Psoas muscle (tissue), 7 donors: ENCODE measurements at regions not wholly inside any gene's neighbourhood (a gene's known extent, or its start where the extent isn't known, plus 50 kb on each side); places are given as distances from the start of the nearest gene placed in this dataset.

Experiments used
- ATAC-seq, 4 donors: fragments of 200-7000 bp; cut with Tn5 transposase; one replicate each; pipeline ENCODE4 v1.9.1; 2020; ENCODE audit warnings: moderate library complexity in 3 of 4, mild to moderate bottlenecking in 2 of 4
- DNase-seq, 2 donors: peaks; one replicate each; pipeline ENCODE4 v3.0.0-alpha.2; 2020
- H3K27ac ChIP-seq: fragments of 200-600 bp; one replicate; pipeline ENCODE4 v1.8.0; 2022
- H3K27me3 ChIP-seq, 3 donors: fragments of 200-600 bp in 1 of 3; one replicate each; pipeline versions ENCODE4 v1.6.1 to v1.8.0; 2013 to 2022; ENCODE audit warnings: low read length in 2 of 3, mild to moderate bottlenecking in 2 of 3, moderate library complexity in 1 of 3; ENCODE audit not compliant: insufficient read depth in 3 of 3
- H3K36me3 ChIP-seq, 2 donors: fragments of 200-600 bp in 1 of 2; one replicate each; pipeline versions ENCODE4 v1.6.1 to v1.8.0; 2013 to 2022; ENCODE audit warnings: low read depth in 1 of 2, mild to moderate bottlenecking in 1 of 2, moderate library complexity in 1 of 2; ENCODE audit not compliant: insufficient read depth in 1 of 2
- H3K4me1 ChIP-seq: fragments of 200-600 bp; one replicate; pipeline ENCODE4 v1.8.0; 2022
- H3K4me3 ChIP-seq: fragments of 200-600 bp; one replicate; pipeline ENCODE4 v1.8.0; 2022; ENCODE audit warnings: mild to moderate bottlenecking
- H3K9me3 ChIP-seq: fragments of 200-600 bp; one replicate; pipeline ENCODE4 v1.8.0; 2022
- WGBS, 3 donors: extraction: QIAGEN DNeasy Blood & Tissue Kit; methylation state at CpG; one replicate each; pipeline versions ENCODE4 v1.1.6 to v1.1.7; 2013; 5-methylcytosine and 5-hydroxymethylcytosine counted together
- intact Hi-C, 2 donors: fragments of 100-400 bp; cut with DNase I; formaldehyde crosslinking; loops; one replicate each; pipeline versions ENCODE4 v1.11.0 to v1.14.2; 2022
- TF ChIP-seq, protein P1 (sequence below): fragments of 200-600 bp; IDR thresholded peaks from one replicate; pipeline ENCODE4 v1.8.0; 2022; ENCODE audit warnings: antibody characterized with exemption
- donor health status: healthy with polysubstance abuse.
- donor health status: DM: no; HTN: no; CAD: no; lungs with moderate emphysema.
- donor health status: Bipolar disorder and iron deficiency.
- donor health status: healthy.
- donor health status: DM: yes; HTN: yes; CAD: no.
- donor health status: DM: no; HTN: no; CAD: no.
- donor health status: DM: yes; HTN: yes; CAD: no.

DNA sequence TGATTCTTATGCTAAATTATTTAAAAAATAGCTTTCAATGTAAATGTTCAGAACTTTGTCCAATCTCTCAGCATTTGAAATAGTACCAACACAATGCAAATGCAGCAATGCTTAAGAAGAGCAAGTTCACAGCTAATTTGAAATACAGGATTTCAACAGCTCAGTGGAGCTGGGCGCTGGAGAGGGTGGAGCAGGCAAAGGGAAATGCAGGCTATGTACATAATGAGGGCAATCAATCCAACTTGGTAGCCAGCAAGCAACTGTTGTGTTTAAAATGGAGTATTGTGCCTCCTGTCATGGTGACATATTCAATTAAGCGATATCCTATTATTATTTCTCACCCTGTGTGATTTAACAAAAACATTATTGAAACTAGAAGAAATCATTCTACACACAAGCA, 568.8 kb downstream of the PSAT1 start:
- no peaks in the 10 kb centered on the region for H3K4me1 ChIP-seq
- H3K4me3 ChIP-seq = no peak overlapping the region
- no peaks in the 10 kb centered on the region for H3K36me3 ChIP-seq
- ATAC-seq = no peak
- intact Hi-C loops = no loop called here
- H3K9me3 ChIP-seq = no peaks in the 10 kb centered on the region
- 81 to 85% (median 82%) methylated on average over 2 of the region's 2 CpGs for WGBS, 3 donors
- no peak overlapping the region for H3K27ac ChIP-seq
- no peak for DNase-seq
- H3K27me3 ChIP-seq = no peaks in the 10 kb centered on the region
- TF ChIP-seq, protein P1, sequence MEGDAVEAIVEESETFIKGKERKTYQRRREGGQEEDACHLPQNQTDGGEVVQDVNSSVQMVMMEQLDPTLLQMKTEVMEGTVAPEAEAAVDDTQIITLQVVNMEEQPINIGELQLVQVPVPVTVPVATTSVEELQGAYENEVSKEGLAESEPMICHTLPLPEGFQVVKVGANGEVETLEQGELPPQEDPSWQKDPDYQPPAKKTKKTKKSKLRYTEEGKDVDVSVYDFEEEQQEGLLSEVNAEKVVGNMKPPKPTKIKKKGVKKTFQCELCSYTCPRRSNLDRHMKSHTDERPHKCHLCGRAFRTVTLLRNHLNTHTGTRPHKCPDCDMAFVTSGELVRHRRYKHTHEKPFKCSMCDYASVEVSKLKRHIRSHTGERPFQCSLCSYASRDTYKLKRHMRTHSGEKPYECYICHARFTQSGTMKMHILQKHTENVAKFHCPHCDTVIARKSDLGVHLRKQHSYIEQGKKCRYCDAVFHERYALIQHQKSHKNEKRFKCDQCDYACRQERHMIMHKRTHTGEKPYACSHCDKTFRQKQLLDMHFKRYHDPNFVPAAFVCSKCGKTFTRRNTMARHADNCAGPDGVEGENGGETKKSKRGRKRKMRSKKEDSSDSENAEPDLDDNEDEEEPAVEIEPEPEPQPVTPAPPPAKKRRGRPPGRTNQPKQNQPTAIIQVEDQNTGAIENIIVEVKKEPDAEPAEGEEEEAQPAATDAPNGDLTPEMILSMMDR = no peak

- TF ChIP-seq, protein P1 = no peak
- WGBS, 3 donors = 91 to 94% (median 92%) methylated on average over 6 of the region's 6 CpGs
- intact Hi-C loops = no loop called here
- Histone ChIP-seq H3K27me3 (no peaks in the 10 kb centered on the region), H3K27ac (no peak overlapping the region), H3K4me1 (no peaks in the 10 kb centered on the region), H3K4me3 (no peak overlapping the region), H3K36me3 (no peaks in the 10 kb centered on the region), H3K9me3 (no peaks in the 10 kb centered on the region)
- DNase-seq (no peak), ATAC-seq (no peak)
Measured at GRCh38 chr9:78866207-78867132, 569.5 kb downstream of the PSAT1 start.

DNA sequence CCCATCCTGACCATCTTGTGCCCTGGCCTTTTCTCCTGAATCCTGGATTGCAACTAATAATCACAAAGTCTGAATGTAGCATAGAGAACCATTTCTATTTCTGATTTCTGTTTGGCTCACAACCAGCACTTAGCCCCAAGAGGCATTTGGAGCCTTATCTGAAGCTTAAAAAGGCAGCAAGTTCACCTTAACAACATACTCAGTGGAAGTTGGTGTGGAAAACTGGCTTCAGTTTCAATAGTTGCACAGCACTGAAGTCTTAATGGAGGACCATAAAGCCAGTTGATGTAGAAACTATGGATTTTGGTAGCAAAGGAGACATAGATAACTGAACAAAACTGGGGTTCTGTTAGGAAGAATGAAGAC, 574.1 kb downstream of the PSAT1 start:
- Histone ChIP-seq H3K4me3 (no peak overlapping the region), H3K27me3 (no peaks in the 10 kb centered on the region), H3K4me1 (no peaks in the 10 kb centered on the region), H3K36me3 (no peaks in the 10 kb centered on the region), H3K9me3 (no peaks in the 10 kb centered on the region), H3K27ac (no peak overlapping the region)
- intact Hi-C loops = no loop called here
- ATAC-seq (no peak), DNase-seq (no peak)
- TF ChIP-seq, protein P1 = no peak

DNA sequence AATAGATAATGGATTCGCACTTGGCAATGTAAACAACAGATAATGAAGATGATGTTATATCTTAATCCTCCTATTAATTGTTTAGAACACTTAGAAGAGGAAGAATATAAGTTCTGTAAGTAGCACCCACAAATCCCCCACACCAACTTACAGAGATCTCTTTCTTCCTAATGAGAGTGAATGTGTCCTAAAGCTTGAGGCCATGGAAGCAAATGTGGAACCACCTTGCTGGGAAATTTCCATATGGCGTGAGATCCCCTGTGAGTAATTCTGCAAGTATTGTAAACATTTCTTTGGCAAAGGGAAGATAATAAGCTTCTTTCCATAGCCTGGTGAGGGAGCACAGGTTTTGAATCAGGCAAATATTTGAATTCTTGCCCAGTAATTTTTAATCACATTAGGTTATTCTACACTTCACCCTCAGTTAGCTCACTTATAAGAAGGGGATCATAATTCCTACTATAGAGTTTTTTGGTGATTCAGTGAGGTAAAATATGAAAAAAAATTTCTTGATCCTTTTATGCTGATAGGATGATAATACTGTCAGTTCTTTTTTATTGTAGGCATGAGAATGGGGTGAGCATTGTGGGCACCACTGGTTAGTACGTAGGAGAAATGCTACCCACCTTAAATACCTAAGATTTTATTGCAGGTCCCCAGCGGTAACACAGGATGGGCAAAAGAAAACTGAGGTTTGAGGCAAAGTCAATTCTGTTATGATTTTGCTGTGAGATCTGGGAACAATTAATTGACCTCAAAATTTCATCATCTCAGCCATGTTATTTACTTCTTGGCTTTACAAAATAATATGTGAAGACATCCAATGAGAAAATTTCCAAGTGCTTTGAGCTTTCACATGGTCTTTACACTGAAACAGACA, 574.8 kb downstream of the PSAT1 start:
- TF ChIP-seq, protein P1 = no peak
- intact Hi-C loops = no loop called here
- DNase-seq = no peak
- Histone ChIP-seq H3K36me3 (no peaks in the 10 kb centered on the region), H3K27ac (no peak overlapping the region), H3K4me3 (no peak overlapping the region), H3K9me3 (no peaks in the 10 kb centered on the region), H3K27me3 (no peaks in the 10 kb centered on the region), H3K4me1 (no peaks in the 10 kb centered on the region)
- 86 to 91% (median 90%) methylated on average over 4 of the region's 4 CpGs for WGBS, 3 donors
- no peak for ATAC-seq
